CD4-positive, alpha-beta T cell treated with Interleukin-17A for 1 hour (primary cell): ENCODE measurements at regions not wholly inside any gene's neighbourhood (a gene's known extent, or its start where the extent isn't known, plus 50 kb on each side); places are given as distances from the start of the nearest gene placed in this dataset.

Source experiments
- DNase-seq: peaks from one replicate; pipeline ENCODE4 v3.0.0-alpha.2; 2020

GRCh38 chr1:228850141-228851100, 115.1 kb downstream of the RHOU start:
- no peak for DNase-seq

GRCh38 chr1:228851193-228851592, 115.9 kb downstream of the RHOU start:
- no peak for DNase-seq

- no peak for DNase-seq
These were observed 116.3 kb downstream of the RHOU start for GRCh38 chr1:228851618-228852017.

GRCh38 chr1:228852024-228852423, 116.7 kb downstream of the RHOU start:
- no peak for DNase-seq

- DNase-seq = no peak
These were observed 117.3 kb downstream of the RHOU start for GRCh38 chr1:228852511-228853088.

GRCh38 chr1:228853191-228853590, 117.9 kb downstream of the RHOU start:
- DNase-seq = no peak

- no peak for DNase-seq
These were observed 118.4 kb downstream of the RHOU start for GRCh38 chr1:228853637-228854036.

- DNase-seq = no peak
These were observed 119.6 kb downstream of the RHOU start for GRCh38 chr1:228854907-228855306.

GRCh38 chr1:228857611-228858010, 122.3 kb downstream of the RHOU start:
- DNase-seq = no peak

- DNase-seq = no peak
These were observed 125.9 kb downstream of the RHOU start for GRCh38 chr1:228860911-228861831.

- DNase-seq = no peak
These were observed 126.5 kb downstream of the RHOU start for GRCh38 chr1:228861832-228862180.

- no peak for DNase-seq
These were observed 127.5 kb downstream of the RHOU start for GRCh38 chr1:228862542-228863505.

- DNase-seq = no peak
These were observed 128.5 kb downstream of the RHOU start for GRCh38 chr1:228863776-228864175.

GRCh38 chr1:228865627-228866330, 130.5 kb downstream of the RHOU start:
- DNase-seq = no peak

GRCh38 chr1:228866468-228866867, 131.2 kb downstream of the RHOU start:
- no peak for DNase-seq

GRCh38 chr1:228867108-228867950, 132.1 kb downstream of the RHOU start:
- no peak for DNase-seq

- DNase-seq = no peak
These were observed 132.9 kb downstream of the RHOU start for GRCh38 chr1:228867951-228868730.

GRCh38 chr1:228868731-228869024, 133.4 kb downstream of the RHOU start:
- DNase-seq = no peak

GRCh38 chr1:228869312-228869824, 134.1 kb downstream of the RHOU start:
- no peak for DNase-seq
